ENCODE measurements at regions not wholly inside any gene's neighbourhood (a gene's known extent, or its start where the extent isn't known, plus 50 kb on each side); places are given as distances from the start of the nearest gene placed in this dataset.

DNA sequence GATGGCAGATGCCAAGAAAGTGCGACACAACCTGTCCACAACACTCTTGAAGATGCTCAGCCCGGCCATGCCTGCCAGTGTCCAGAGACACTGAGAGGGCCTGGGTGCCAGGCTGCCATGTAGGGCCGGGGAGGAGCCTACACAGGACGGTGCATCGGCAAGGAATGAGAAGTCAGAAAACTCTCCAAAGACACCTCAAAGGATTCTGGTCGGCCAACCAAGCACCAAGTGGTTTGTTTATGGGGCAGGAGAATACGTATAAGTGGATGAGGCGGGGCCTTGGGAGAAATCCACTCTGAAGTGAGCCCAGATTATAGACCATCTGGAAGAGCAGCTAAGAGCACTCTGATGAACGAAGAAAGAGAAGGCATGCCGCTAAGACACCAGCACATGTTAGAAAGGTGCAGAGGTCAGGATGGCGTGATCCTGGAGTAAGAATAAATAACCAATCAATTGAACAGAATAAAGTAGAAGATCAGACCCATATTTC is 120.7 kb upstream of the FOXQ1 start:
- no peak for TF ChIP-seq POLR2A (IDR thresholded peaks at IDR 0.05)
- TF ChIP-seq, protein P1, sequence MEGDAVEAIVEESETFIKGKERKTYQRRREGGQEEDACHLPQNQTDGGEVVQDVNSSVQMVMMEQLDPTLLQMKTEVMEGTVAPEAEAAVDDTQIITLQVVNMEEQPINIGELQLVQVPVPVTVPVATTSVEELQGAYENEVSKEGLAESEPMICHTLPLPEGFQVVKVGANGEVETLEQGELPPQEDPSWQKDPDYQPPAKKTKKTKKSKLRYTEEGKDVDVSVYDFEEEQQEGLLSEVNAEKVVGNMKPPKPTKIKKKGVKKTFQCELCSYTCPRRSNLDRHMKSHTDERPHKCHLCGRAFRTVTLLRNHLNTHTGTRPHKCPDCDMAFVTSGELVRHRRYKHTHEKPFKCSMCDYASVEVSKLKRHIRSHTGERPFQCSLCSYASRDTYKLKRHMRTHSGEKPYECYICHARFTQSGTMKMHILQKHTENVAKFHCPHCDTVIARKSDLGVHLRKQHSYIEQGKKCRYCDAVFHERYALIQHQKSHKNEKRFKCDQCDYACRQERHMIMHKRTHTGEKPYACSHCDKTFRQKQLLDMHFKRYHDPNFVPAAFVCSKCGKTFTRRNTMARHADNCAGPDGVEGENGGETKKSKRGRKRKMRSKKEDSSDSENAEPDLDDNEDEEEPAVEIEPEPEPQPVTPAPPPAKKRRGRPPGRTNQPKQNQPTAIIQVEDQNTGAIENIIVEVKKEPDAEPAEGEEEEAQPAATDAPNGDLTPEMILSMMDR (IDR thresholded peaks at IDR 0.05), result no peak

Measured in tibial nerve (tissue), 3 donors.